Liver (tissue), 8 donors: ENCODE measurements at regions not wholly inside any gene's neighbourhood (a gene's known extent, or its start where the extent isn't known, plus 50 kb on each side); places are given as distances from the start of the nearest gene placed in this dataset.

Experiments
- DNase-seq: peaks from one replicate; pipeline ENCODE4 v3.0.0-alpha.2; 2017; ENCODE audit warnings: low spot score
- H3K27ac ChIP-seq, 2 donors: one replicate each; pipeline ENCODE4 v1.7.0; 2013; ENCODE audit warnings: inconsistent platforms in 2 of 2, low read length in 2 of 2, control low read depth in 1 of 2, low read depth in 1 of 2, mild to moderate bottlenecking in 1 of 2
- H3K27me3 ChIP-seq, 4 donors: one replicate each; pipeline versions ENCODE4 v1.6.1 to v1.7.0; 2013; ENCODE audit warnings: low read length in 3 of 4, inconsistent platforms in 1 of 4, mild to moderate bottlenecking in 1 of 4, moderate library complexity in 1 of 4; ENCODE audit not compliant: control insufficient read depth in 4 of 4, insufficient read depth in 4 of 4
- H3K36me3 ChIP-seq, 4 donors: one replicate each; pipeline versions ENCODE4 v1.6.1 to v1.7.0; 2013; ENCODE audit warnings: low read length in 3 of 4, mild to moderate bottlenecking in 3 of 4, low read depth in 1 of 4, moderate library complexity in 1 of 4; ENCODE audit not compliant: control insufficient read depth in 4 of 4, insufficient read depth in 3 of 4
- H3K4me1 ChIP-seq, 4 donors: one replicate each; pipeline versions ENCODE4 v1.6.1 to v1.7.0; 2013; ENCODE audit warnings: low read length in 3 of 4, mild to moderate bottlenecking in 3 of 4, moderate library complexity in 1 of 4; ENCODE audit not compliant: control insufficient read depth in 4 of 4, insufficient read depth in 4 of 4
- H3K4me3 ChIP-seq, 3 donors: one replicate each; pipeline versions ENCODE4 v1.6.1 to v1.7.0; 2013; ENCODE audit warnings: low read length in 3 of 3, control low read depth in 1 of 3, low read depth in 1 of 3, mild to moderate bottlenecking in 1 of 3
- H3K9ac ChIP-seq, 2 donors: one replicate each; pipeline ENCODE4 v1.7.0; 2013; ENCODE audit warnings: low read length in 2 of 2, mild to moderate bottlenecking in 2 of 2, moderate library complexity in 2 of 2, control low read depth in 1 of 2, low read depth in 1 of 2
- H3K9me3 ChIP-seq, 4 donors: one replicate each; pipeline versions ENCODE4 v1.6.1 to v1.7.0; 2013; ENCODE audit warnings: low read length in 3 of 4; ENCODE audit not compliant: control insufficient read depth in 4 of 4
- ATF3 ChIP-seq: IDR thresholded peaks from 2 replicates; pipeline ENCODE4 v1.6.1; 2016; ENCODE audit warnings: antibody characterized with exemption
- CTCF ChIP-seq: fragments of 150-350 bp; IDR thresholded peaks from 2 replicates; pipeline ENCODE4 v1.5.1; 2017; ENCODE audit warnings: improper control_type of control experiment, low read depth, low read length; ENCODE audit not compliant: missing input control
- EGR1 ChIP-seq, 2 donors: IDR thresholded peaks; 2 replicates each; pipeline ENCODE4 v1.6.1; 2016 to 2018; ENCODE audit warnings: antibody characterized with exemption in 2 of 2, low read depth in 2 of 2
- FOXA1 ChIP-seq: IDR thresholded peaks from 2 replicates; pipeline ENCODE4 v1.6.1; 2016; ENCODE audit warnings: antibody characterized with exemption
- FOXA2 ChIP-seq: IDR thresholded peaks from 2 replicates; pipeline ENCODE4 v1.6.1; 2016; ENCODE audit warnings: antibody characterized with exemption
- GABPA ChIP-seq, 2 donors: IDR thresholded peaks in 1 of 2; conservative IDR thresholded peaks in 1 of 2; 2 replicates each; pipeline ENCODE4 v1.6.1; 2016; ENCODE audit warnings: antibody characterized with exemption in 2 of 2, mild to moderate bottlenecking in 1 of 2, moderate library complexity in 1 of 2
- HNF4G ChIP-seq: IDR thresholded peaks from 2 replicates; pipeline ENCODE4 v1.6.1; 2016; ENCODE audit warnings: antibody characterized with exemption
- MAX ChIP-seq: IDR thresholded peaks from 2 replicates; pipeline ENCODE4 v1.6.1; 2016; ENCODE audit warnings: antibody characterized with exemption
- NR2F2 ChIP-seq: IDR thresholded peaks from 2 replicates; pipeline ENCODE4 v1.6.1; 2016; ENCODE audit warnings: antibody characterized with exemption
- RXRA ChIP-seq, 2 donors: IDR thresholded peaks; 2 replicates each; pipeline ENCODE4 v1.6.1; 2017 to 2018; ENCODE audit warnings: antibody characterized with exemption in 2 of 2, mild to moderate bottlenecking in 1 of 2
- SP1 ChIP-seq: IDR thresholded peaks from 2 replicates; pipeline ENCODE4 v1.6.1; 2018; ENCODE audit warnings: antibody characterized with exemption, mild to moderate bottlenecking
- TAF1 ChIP-seq: conservative IDR thresholded peaks from 2 replicates; pipeline ENCODE4 v1.6.1; 2016; ENCODE audit warnings: antibody characterized with exemption, mild to moderate bottlenecking
- YY1 ChIP-seq: IDR thresholded peaks from 2 replicates; pipeline ENCODE4 v1.6.1; 2016; ENCODE audit warnings: antibody characterized with exemption, mild to moderate bottlenecking
- WGBS: extraction: QIAGEN DNeasy Blood & Tissue Kit; methylation state at CpG from one replicate; pipeline ENCODE4 v1.1.7; 2013; 5-methylcytosine and 5-hydroxymethylcytosine counted together
- TF ChIP-seq, protein P1 (sequence below): IDR thresholded peaks from 2 replicates; pipeline ENCODE4 v1.6.1; 2016; ENCODE audit warnings: antibody characterized with exemption, mild to moderate bottlenecking
- TF ChIP-seq, protein P2 (sequence below): IDR thresholded peaks from 2 replicates; pipeline ENCODE4 v1.6.1; 2016; ENCODE audit warnings: antibody characterized with exemption
- donor health status: healthy.
- donor health status: healthy.
- donor health status: healthy.
- donor health status: healthy.
- donor health status: healthy.

GRCh38 chr1:78325293-78325692, 165.5 kb upstream of the PTGFR start:
- Histone ChIP-seq H3K9ac (no peak overlapping the region), H3K36me3 (no peaks in the 10 kb centered on the region), H3K27ac (no peak overlapping the region), H3K4me3 (no peak overlapping the region), H3K4me1 (peaks cover 0 to 5% (median 0%) of the 10 kb centered on the region in 4 donors), H3K27me3 (no peaks in the 10 kb centered on the region), H3K9me3 (no peaks in the 10 kb centered on the region)
- 77% methylated on average over 3 of the region's 3 CpGs for WGBS
- TF ChIP-seq, protein P1, sequence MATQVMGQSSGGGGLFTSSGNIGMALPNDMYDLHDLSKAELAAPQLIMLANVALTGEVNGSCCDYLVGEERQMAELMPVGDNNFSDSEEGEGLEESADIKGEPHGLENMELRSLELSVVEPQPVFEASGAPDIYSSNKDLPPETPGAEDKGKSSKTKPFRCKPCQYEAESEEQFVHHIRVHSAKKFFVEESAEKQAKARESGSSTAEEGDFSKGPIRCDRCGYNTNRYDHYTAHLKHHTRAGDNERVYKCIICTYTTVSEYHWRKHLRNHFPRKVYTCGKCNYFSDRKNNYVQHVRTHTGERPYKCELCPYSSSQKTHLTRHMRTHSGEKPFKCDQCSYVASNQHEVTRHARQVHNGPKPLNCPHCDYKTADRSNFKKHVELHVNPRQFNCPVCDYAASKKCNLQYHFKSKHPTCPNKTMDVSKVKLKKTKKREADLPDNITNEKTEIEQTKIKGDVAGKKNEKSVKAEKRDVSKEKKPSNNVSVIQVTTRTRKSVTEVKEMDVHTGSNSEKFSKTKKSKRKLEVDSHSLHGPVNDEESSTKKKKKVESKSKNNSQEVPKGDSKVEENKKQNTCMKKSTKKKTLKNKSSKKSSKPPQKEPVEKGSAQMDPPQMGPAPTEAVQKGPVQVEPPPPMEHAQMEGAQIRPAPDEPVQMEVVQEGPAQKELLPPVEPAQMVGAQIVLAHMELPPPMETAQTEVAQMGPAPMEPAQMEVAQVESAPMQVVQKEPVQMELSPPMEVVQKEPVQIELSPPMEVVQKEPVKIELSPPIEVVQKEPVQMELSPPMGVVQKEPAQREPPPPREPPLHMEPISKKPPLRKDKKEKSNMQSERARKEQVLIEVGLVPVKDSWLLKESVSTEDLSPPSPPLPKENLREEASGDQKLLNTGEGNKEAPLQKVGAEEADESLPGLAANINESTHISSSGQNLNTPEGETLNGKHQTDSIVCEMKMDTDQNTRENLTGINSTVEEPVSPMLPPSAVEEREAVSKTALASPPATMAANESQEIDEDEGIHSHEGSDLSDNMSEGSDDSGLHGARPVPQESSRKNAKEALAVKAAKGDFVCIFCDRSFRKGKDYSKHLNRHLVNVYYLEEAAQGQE: no peak
- TF ChIP-seq FOXA1 (no peak), MAX (no peak), YY1 (no peak)
- DNase-seq: no peak

- Histone ChIP-seq H3K27ac (no peak overlapping the region), H3K4me3 (no peak overlapping the region), H3K9me3 (no peaks in the 10 kb centered on the region), H3K36me3 (no peaks in the 10 kb centered on the region), H3K9ac (no peak overlapping the region), H3K4me1 (peaks cover 0 to 8% (median 2%) of the 10 kb centered on the region in 4 donors), H3K27me3 (no peaks in the 10 kb centered on the region)
- WGBS: 87% methylated on average over 5 of the region's 5 CpGs
- TF ChIP-seq FOXA1 (no peak), ATF3 (no peak), YY1 (no peak), HNF4G (no peak), EGR1 (IDR thresholded peaks at IDR 0.05; ENCODE audit: low read depth in 2 of 2) (no peak), NR2F2 (no peak), TAF1 (no peak), SP1 (no peak), MAX (no peak), FOXA2 (no peak), CTCF (no peak), RXRA (IDR thresholded peaks at IDR 0.05) (no peak), GABPA (IDR thresholded peaks at IDR 0.05 in 1 of 2, conservative IDR thresholded peaks at IDR 0.05 in 1 of 2) (no peak)
- TF ChIP-seq, protein P2, sequence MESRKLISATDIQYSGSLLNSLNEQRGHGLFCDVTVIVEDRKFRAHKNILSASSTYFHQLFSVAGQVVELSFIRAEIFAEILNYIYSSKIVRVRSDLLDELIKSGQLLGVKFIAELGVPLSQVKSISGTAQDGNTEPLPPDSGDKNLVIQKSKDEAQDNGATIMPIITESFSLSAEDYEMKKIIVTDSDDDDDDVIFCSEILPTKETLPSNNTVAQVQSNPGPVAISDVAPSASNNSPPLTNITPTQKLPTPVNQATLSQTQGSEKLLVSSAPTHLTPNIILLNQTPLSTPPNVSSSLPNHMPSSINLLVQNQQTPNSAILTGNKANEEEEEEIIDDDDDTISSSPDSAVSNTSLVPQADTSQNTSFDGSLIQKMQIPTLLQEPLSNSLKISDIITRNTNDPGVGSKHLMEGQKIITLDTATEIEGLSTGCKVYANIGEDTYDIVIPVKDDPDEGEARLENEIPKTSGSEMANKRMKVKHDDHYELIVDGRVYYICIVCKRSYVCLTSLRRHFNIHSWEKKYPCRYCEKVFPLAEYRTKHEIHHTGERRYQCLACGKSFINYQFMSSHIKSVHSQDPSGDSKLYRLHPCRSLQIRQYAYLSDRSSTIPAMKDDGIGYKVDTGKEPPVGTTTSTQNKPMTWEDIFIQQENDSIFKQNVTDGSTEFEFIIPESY: no peak
- TF ChIP-seq, protein P1: no peak
- DNase-seq: no peak
These were observed 161.3 kb upstream of the PTGFR start for GRCh38 chr1:78329475-78329874.
